ENCODE measurements at regions not wholly inside any gene's neighbourhood (a gene's known extent, or its start where the extent isn't known, plus 50 kb on each side); places are given as distances from the start of the nearest gene placed in this dataset.

DNA sequence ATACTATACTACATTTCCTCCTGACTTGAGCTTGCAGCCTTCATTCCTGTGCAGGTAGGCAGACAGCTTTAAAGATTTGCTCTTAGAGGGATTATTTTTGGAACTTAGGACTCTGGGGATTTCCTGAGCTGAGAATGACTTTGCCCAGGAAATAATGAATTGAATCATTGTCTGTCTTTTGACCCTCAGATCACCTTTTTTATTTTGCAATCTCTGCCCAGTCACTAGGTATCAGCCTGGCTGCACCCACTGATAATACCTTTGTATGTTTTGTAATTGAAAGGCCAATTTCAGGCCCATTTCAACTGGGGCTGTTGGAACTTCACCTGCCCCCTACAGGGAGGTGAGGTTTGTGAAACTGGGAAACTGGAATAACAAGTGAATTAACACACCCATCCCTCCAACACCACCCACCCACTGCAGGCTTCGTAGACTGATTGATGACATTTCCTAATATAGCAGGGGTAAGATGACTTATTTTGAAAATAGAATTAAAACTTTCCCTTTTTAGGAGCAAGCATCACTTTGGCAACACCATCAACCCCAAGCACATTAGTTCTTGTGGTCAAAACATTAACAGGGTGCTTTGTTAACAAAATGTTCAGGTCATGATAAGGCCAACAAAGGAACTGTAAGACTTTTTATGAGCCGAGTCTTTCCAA is 157.1 kb upstream of the CENPW start (continued):
- TF ChIP-seq, protein P1, sequence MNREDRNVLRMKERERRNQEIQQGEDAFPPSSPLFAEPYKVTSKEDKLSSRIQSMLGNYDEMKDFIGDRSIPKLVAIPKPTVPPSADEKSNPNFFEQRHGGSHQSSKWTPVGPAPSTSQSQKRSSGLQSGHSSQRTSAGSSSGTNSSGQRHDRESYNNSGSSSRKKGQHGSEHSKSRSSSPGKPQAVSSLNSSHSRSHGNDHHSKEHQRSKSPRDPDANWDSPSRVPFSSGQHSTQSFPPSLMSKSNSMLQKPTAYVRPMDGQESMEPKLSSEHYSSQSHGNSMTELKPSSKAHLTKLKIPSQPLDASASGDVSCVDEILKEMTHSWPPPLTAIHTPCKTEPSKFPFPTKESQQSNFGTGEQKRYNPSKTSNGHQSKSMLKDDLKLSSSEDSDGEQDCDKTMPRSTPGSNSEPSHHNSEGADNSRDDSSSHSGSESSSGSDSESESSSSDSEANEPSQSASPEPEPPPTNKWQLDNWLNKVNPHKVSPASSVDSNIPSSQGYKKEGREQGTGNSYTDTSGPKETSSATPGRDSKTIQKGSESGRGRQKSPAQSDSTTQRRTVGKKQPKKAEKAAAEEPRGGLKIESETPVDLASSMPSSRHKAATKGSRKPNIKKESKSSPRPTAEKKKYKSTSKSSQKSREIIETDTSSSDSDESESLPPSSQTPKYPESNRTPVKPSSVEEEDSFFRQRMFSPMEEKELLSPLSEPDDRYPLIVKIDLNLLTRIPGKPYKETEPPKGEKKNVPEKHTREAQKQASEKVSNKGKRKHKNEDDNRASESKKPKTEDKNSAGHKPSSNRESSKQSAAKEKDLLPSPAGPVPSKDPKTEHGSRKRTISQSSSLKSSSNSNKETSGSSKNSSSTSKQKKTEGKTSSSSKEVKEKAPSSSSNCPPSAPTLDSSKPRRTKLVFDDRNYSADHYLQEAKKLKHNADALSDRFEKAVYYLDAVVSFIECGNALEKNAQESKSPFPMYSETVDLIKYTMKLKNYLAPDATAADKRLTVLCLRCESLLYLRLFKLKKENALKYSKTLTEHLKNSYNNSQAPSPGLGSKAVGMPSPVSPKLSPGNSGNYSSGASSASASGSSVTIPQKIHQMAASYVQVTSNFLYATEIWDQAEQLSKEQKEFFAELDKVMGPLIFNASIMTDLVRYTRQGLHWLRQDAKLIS (CRISPR knock-in tag; IDR thresholded peaks at IDR 0.05; ENCODE audit: borderline replicate concordance), result no peak

GRCh38 chr6:126185774-126186173 is 154.1 kb upstream of the CENPW start:
- TF ChIP-seq ZNF219 (CRISPR knock-in tag; IDR thresholded peaks at IDR 0.05; ENCODE audit: borderline replicate concordance), result no peak
- TF ChIP-seq CBFB (CRISPR knock-in tag; IDR thresholded peaks at IDR 0.05; ENCODE audit: low read depth), result no peak
- no peak for TF ChIP-seq MXD4 (CRISPR knock-in tag; IDR thresholded peaks at IDR 0.05; ENCODE audit: borderline replicate concordance)
- no peak for TF ChIP-seq ESRRA (CRISPR knock-in tag; IDR thresholded peaks at IDR 0.05; ENCODE audit: borderline replicate concordance)
- TF ChIP-seq, protein P2, sequence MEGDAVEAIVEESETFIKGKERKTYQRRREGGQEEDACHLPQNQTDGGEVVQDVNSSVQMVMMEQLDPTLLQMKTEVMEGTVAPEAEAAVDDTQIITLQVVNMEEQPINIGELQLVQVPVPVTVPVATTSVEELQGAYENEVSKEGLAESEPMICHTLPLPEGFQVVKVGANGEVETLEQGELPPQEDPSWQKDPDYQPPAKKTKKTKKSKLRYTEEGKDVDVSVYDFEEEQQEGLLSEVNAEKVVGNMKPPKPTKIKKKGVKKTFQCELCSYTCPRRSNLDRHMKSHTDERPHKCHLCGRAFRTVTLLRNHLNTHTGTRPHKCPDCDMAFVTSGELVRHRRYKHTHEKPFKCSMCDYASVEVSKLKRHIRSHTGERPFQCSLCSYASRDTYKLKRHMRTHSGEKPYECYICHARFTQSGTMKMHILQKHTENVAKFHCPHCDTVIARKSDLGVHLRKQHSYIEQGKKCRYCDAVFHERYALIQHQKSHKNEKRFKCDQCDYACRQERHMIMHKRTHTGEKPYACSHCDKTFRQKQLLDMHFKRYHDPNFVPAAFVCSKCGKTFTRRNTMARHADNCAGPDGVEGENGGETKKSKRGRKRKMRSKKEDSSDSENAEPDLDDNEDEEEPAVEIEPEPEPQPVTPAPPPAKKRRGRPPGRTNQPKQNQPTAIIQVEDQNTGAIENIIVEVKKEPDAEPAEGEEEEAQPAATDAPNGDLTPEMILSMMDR (IDR thresholded peaks at IDR 0.05), result no peak
- TF ChIP-seq, protein P3, sequence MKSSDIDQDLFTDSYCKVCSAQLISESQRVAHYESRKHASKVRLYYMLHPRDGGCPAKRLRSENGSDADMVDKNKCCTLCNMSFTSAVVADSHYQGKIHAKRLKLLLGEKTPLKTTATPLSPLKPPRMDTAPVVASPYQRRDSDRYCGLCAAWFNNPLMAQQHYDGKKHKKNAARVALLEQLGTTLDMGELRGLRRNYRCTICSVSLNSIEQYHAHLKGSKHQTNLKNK (CRISPR knock-in tag; IDR thresholded peaks at IDR 0.05), result no peak
- no peak for TF ChIP-seq NR1H2 (CRISPR knock-in tag; IDR thresholded peaks at IDR 0.05)
- no peak for TF ChIP-seq NR2C2 (CRISPR knock-in tag; IDR thresholded peaks at IDR 0.05)
- TF ChIP-seq, protein P4, sequence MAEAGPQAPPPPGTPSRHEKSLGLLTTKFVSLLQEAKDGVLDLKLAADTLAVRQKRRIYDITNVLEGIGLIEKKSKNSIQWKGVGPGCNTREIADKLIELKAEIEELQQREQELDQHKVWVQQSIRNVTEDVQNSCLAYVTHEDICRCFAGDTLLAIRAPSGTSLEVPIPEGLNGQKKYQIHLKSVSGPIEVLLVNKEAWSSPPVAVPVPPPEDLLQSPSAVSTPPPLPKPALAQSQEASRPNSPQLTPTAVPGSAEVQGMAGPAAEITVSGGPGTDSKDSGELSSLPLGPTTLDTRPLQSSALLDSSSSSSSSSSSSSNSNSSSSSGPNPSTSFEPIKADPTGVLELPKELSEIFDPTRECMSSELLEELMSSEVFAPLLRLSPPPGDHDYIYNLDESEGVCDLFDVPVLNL (CRISPR knock-in tag; IDR thresholded peaks at IDR 0.05; ENCODE audit: borderline replicate concordance, low read depth), result no peak
- no peak for TF ChIP-seq FOXP1 (CRISPR knock-in tag; IDR thresholded peaks at IDR 0.05; ENCODE audit: borderline replicate concordance)
- no peak for TF ChIP-seq SOX15 (CRISPR knock-in tag; IDR thresholded peaks at IDR 0.05)
- TF ChIP-seq ERG (CRISPR knock-in tag; IDR thresholded peaks at IDR 0.05), result no peak
- TF ChIP-seq JAZF1 (CRISPR knock-in tag; IDR thresholded peaks at IDR 0.05), result no peak
- no peak for TF ChIP-seq TP53 (CRISPR knock-in tag; IDR thresholded peaks at IDR 0.05)
- TF ChIP-seq, protein P5, sequence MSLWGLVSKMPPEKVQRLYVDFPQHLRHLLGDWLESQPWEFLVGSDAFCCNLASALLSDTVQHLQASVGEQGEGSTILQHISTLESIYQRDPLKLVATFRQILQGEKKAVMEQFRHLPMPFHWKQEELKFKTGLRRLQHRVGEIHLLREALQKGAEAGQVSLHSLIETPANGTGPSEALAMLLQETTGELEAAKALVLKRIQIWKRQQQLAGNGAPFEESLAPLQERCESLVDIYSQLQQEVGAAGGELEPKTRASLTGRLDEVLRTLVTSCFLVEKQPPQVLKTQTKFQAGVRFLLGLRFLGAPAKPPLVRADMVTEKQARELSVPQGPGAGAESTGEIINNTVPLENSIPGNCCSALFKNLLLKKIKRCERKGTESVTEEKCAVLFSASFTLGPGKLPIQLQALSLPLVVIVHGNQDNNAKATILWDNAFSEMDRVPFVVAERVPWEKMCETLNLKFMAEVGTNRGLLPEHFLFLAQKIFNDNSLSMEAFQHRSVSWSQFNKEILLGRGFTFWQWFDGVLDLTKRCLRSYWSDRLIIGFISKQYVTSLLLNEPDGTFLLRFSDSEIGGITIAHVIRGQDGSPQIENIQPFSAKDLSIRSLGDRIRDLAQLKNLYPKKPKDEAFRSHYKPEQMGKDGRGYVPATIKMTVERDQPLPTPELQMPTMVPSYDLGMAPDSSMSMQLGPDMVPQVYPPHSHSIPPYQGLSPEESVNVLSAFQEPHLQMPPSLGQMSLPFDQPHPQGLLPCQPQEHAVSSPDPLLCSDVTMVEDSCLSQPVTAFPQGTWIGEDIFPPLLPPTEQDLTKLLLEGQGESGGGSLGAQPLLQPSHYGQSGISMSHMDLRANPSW (CRISPR knock-in tag; conservative IDR thresholded peaks at IDR 0.05; ENCODE audit: low read depth), result no peak
- CTCF ChIA-PET, result no interaction called here

More at GRCh38 chr6:126185774-126186173, 154.1 kb upstream of the CENPW start:
- ATAC-seq (no peak), DNase-seq (ENCODE audit: low spot score) (no peak)
- POLR2A ChIA-PET, result no interaction called here
- Mint-ChIP-seq H3K27ac (no peak overlapping the region), H3K36me3 (no peaks in the 10 kb centered on the region), H3K4me1 (peaks cover 26% of the 10 kb centered on the region), H3K9me3 (peaks cover 9% of the 10 kb centered on the region), H3K27me3 (ENCODE audit: low read depth) (no peaks in the 10 kb centered on the region), H3K4me3 (no peak overlapping the region)

Measured in WTC11 (cell line).